Stimulated activated CD4-positive, alpha-beta T cell treated with anti-CD3 and anti-CD28 coated beads, Interleukin-4, amount 100 ng/mL, for 1 hour (primary cell): ENCODE measurements at regions not wholly inside any gene's neighbourhood (a gene's known extent, or its start where the extent isn't known, plus 50 kb on each side); places are given as distances from the start of the nearest gene placed in this dataset.

Experiments
- DNase-seq: peaks from one replicate; pipeline ENCODE4 v3.0.0-alpha.2; 2020

DNA sequence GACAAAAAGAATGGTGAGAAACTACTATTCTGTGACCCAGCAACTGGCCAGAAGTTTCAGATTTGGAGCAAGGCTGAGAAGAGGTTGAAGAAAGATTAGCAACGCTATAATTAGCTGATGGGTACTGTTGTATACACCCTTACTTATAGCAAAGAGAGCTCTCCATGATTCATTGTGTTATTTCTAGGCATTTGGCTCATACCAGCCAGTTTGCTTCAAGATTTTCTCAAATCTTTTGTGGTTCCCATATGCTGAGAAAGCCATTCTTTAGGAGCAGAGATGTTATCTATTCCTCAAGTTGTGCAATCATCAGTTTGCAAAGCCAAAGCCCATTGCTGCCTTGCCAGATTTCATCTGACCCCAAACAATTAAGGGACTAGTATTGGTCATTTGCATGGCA lies 179.4 kb downstream of the ETS1 start:
- no peak for DNase-seq

DNA sequence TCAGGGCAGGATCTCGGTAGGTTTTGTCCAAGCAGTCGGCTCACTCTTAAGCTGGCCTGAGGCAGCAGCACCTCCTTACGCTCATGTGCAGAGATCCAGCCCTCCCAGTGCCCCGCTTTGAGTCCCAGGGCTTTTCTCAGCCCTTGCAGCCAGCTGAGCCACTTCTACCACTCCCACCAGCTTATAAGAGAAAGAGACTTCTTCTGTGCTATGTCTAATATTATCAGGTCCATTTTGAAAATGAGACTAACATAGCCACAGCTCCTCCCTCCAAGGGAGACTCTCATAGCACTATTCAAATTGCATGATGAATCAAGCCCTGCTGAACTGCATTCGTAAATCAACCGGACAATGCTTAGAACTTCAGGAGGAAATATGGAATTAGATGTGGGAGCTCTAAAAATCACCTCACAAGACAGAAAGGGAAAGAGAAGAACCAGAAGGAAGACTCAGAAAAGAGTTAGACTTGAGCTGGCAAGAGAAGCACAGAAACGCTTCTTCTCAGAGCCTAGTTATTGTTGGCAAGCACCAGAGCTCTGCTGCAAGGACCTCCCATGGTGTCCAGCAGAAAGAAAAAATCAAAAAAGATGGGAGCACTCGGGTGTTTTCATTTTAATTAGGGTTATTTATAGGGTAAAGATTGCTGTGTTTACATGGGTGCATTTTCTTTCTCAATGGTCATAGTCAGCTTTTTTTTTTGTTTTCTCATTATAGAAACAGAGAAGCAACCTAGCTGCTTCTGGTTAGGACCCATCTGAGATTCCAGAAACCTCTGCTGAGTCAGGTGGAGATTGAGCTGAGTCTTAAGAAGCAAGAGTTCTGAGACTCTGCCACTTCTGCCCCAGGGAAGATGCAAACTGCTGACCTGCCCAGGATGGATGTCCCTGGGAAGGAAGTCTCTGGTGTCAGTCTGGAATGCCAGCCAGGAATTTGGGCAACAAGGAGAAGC lies 181.4 kb downstream of the ETS1 start:
- DNase-seq: no peak

DNA sequence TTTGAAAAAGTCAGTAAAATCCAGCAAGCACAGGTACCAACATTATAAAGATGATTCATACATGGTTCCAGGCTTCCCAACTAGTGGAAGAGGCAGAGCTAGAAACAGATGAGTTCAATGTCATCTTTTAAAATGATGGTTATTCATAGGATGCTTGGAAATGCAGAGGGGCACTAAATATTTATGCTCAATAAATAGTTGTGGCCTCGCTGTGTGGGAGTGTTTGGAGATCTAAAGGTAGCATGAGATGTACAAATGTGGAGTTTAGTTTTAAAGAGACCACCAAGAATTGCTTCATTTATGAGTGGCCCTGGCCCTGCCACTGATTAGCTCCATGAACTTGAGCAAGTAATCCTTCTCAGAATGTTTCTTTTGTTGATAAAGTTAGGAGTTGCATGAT lies 182.2 kb downstream of the ETS1 start:
- DNase-seq: no peak

DNA sequence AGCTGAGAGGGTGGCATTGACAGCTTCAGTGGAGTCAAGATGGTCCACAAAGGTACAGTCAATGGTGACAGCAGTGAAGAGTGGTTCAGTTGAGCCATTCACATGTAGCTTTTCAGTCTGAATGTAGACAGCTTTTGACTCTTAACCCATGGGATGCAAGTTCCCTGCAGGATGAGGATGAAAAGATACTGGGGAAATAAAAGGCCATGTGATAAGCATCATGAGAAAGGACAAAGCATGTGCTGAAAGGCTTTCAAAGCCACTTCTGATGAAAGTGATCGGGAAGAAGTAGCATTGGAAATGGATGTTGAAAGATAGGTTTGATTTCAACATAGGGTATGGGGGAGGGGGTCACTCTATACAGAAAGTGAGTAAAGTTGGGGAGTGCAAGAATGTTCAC lies 182.9 kb downstream of the ETS1 start:
- DNase-seq: no peak

DNA sequence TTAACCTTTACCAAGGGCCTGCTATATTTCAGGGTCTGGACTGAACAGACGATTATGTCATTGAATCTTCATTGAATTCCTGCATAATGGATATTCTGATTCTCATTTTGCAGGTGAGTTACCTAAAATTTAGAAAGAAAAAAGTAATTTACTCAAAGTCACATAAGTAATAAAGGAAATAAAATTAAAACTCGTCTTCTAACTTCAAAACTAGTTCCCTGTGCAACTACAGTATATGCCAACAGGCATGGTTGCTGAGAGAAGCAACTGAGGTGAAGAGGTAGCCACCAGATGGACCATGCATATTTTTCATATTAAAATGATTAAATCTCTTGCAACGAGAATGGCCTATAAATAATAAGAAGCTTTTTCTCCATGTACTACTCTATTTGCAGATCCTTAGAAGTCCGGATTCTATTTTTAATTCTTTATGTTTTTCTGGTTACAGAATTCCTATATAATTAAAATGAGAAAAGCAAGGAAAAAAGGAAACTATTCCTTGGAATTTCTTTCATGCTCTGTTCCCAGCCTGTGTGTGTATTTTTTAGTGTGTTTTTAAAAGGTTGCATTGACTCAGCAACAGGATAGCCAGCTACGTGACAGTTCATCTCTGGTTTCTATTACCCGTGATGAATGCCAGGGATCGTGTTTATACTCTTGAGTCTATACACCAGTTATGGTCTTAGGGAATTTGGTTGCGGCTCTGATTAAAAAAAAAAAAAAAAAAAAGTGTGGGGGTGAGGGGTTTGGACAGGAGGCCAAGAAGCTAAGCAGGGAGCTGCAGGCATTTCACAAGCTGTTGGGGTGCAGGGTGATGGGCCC lies 186.8 kb downstream of the ETS1 start:
- no peak for DNase-seq

DNA sequence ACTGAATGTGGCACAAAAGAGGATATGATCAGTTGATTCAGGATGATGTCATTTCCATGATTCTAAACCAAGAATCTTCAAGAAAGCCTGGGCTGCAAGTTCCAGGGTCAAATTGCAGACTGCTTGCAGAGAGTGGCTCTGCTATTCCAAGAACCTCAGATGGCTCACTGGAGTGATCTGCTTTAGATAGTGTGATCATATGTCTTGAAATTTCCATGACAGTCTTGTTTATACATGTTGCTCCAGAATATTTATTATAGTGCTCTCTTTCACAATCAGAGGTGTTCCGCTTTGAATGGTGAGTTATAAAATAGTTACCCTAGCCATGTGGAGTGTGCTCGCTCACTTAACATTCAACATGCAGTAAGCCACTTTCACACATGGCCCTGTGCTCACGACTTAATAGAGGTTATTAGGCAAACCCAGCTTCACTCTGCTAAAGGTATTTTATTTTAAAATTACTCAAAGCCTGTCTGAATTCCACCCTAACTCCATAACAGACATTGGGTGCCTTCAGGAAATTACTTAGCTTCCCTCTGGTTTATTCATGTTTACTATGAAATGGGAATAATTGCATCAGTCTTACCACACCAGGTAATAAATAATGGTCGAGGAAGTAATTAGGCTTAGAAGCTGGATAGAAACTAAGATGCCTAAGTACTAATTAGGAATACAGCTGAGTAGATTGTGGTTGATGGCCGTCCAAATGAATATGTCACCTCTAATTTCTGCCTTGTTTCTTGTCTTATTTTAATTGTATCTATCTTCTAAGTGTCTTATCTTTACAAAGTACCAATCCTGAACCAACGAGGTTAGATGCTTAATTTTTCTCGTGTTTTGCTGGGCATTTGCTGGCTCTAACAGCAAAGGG lies 187.9 kb downstream of the ETS1 start:
- no peak for DNase-seq

DNA sequence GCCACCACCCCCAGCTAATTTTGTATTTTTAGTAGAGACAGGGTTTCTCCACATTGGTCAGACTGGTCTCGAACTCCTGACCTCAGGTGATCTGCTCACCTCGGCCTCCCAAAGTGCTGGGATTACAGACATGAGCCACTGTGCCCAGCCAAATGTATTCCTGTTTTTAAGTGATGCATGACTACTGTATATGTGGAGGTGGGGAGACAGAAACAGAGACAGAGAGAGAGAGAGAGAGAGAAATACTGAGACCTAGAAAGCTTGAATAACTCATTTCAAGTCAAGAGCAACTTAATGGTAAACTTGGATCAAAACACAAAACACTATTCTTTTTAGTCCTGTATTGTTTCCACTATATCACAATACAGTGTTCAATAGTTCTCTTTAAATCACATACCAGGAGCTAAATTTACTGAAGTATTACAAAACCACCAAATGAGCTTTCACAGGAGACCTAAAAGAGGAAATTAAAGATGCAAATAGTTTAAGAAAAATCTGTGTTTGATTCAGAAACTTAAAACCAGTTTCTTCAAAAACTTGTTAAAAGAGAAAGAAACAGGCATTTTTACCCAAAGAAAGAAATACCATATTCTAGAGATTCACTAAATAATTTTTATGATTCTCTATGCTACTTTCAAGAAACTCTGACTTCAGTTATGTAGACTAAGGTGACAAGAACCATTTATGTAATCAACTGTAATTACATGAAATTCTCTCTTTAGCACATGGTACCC lies 188.7 kb downstream of the ETS1 start:
- DNase-seq: no peak

DNA sequence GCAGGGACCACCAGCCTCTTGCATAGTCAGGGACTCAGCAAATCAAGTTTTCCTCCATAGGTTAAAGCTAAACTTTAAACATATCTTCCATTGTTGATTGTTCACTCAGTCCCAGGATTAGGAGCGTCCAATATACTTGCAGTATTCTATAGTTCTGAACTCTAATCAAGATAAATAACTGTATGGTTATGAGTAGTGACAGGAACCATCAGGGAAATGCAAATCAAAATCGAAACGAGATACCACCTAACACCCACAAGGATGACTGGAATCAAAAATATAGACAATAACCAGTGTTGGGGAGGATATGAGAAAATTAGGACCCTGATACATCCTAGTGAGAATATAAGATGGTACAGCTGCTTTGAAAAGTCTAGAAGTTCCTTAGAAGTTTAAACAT lies 190.0 kb downstream of the ETS1 start:
- DNase-seq: no peak

DNA sequence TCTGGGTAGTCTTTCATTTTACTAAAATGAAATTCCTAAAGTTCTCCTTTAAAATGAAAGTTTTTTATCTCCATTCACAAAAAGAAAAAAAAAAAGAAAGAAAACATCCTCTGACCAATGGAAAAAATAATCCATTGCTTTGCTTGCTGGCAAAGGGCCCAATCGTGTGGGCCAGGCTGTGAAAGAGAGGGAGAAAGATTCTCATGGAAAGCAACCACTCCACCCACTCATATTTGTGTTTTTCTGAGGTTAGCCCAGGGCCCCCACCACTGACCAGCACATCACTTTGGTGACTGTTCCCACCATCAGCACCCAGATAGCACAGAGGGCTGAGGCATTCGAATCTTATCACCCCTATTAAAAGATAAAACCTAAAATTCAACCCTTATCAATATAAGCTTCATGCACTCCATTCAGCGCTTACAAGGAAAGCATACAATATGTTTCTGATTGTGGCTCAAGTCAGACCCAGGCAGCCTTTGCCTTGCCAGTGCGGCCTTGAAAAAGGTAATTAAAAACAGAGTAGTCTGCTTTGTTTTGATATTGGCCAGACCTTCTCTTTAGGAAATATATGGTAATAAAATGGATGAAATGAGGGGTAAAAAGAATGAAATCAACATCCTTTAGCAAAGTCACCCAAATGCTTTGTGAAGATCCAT lies 192.8 kb downstream of the ETS1 start:
- DNase-seq: no peak

DNA sequence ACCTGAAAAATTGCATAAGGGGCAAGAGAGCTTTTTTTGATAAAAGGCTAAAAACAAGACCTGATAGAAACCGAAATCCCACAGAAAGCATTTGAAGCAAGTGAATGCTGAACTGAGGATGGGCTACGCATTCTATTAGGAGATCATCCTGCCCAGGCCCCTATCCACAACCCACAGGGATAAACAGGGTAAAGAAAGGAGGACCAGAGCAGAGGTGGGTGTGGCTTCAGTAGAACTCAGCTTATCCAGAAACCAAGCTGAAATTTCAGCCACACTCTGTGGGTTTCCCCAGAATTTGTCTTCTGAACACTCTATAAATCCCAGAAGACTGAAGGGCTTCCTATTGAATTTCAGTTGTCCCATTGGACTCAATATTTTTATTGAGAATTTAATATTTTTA lies 195.1 kb downstream of the ETS1 start:
- no peak for DNase-seq

DNA sequence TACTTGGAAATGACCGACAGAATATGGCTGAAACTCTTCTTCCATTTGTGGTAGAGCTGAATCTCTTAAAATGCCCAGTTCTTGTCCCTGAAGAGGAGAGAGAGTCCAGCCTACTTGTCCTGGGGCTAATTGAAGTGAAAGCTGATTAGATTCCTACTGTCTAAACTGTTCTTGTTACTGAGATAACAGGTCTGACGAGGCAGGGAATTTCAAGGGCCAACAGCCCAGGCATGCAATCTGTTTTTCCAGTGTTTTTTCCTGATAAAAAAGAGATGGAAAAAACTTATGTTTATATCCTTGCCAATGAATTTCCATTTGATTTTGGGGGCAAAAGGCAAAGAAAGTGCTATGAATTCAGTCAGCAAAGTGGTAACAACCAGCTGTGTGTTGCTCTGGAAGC lies 195.5 kb downstream of the ETS1 start:
- no peak for DNase-seq

DNA sequence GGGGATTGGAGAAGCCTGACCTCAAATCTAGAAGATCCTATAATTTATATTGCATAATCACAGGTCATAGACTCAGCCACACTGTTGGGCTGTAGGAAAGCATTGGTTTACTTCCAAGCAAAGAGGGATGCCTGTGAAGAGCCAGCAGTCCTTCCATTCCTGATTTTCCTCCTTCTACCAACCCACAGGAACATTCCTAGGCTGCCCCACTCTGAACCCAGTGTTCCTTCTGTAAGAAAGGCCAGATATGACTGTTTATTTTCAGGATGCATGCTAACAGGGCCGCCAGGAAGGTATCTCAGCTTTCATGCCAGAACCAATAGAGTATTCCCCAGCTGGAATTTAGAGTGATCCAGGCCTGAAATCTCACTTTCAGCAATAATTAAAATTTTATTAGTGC lies 197.1 kb downstream of the ETS1 start:
- DNase-seq: no peak

DNA sequence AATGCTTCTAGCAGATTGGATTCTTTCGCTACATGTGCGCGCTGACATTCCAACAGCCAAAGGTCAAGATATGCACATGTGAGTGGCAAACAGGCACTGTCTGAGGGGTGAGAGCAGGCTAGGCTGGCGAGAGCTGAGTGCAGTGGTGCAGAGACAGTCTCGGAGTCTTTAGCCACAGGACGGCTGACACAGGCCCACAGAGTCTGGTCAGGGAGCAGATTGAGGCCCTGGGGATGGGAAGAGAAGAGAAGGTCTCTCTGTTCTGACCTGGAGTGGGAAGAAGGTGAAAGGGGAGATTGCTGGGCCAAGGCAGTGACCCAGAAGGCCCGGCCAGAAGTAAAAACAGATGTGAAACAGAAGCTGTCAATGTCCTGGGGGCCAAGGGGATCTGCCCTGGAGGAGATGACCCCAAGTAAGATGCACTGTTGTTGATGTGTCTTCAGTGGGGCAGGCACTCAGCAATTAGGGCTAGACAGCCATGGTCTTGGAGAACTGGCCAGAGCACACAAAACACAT lies 197.8 kb downstream of the ETS1 start:
- no peak for DNase-seq

DNA sequence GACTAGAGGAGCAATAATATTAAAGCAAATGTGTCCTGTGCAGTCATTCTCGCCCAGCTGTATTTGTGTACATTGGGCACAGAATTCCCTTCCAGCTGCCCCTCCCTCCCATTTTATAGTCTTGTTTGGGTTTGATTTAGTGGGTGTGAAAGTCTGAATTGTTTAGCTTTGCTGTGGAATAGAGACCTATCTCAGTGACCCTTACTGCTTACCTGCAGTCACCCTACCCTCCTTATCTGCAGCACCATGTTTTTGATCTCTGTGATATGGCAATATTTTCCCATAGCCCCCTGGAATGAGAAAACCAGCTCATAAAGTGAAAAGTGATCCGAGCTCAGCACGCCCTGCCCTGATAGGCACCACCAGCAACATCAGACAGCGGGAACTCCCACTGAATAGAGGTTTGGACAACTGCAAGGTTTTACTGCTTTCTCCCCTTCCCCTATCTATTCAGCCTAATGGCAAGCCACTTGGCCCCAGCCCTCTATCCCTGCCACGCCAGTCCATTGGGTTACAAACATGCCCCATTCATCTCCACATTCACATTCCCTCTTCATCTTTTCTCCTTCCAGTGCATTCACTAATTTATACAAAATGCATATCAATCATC lies 199.0 kb downstream of the ETS1 start:
- no peak for DNase-seq

DNA sequence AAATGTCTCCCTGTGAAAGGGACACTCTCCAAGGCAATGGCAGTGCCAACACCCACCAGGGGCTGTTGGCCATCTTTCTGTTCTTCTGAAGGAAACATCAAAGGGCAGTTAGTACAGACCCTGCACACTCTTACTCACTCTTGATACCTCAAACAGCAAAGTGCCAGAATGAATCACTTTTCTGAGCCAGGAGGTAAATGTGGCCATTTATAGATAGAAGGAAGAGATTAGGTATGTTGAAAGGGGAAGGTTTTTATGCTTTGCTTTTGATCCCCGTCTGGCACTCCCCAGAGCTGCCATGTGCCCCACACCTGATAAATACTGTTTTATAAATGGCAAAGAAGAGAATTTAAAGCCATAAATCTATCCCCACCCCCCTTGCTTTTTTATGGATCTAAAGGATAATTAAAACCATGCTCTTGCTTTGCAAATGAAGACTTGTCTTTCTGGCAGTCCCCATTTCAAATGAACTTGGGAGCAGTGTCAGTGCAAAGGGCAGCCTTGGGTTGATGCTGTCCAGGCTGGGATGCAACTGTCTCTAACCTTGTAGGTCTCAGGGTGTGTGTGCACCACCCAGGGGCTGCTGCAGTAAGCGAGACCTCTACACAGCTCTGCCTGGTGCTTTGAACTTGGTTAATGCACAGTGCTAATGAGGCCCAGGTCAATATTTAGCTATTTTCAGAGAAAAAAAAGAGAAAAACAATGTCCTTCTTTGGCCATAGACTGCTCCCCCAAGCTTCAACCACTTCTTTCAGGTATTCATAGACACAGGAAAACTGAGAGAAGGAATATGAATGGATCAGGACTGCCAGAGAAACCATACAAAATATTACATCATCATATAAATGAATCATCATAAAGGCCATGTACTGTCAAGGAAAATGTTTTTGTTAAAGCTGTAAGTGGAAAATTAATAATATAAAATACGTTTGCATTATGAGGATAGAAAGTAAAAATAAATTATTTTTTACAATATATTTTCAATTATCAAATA lies 207.5 kb downstream of the ETS1 start:
- peak; percentile 12 for DNase-seq

DNA sequence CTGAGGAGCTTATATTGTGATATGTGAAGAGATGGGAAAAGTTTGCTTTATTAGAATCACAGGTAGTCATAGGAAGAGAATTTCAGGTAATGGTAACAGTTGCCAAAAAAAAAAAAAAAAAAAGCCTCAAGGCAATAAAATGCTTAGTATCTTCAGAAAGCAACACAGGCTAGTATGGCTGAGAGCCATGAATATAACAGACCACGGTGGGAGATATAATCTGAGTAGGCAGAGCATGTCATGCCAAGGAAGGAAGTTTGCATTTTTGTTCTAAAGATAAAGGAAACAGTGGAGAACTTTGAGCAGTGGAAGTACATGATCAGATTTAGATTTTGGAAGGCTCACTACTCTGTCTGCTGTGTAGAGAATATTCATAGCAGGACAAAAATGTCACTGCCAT lies 211.4 kb downstream of the ETS1 start:
- DNase-seq: no peak

DNA sequence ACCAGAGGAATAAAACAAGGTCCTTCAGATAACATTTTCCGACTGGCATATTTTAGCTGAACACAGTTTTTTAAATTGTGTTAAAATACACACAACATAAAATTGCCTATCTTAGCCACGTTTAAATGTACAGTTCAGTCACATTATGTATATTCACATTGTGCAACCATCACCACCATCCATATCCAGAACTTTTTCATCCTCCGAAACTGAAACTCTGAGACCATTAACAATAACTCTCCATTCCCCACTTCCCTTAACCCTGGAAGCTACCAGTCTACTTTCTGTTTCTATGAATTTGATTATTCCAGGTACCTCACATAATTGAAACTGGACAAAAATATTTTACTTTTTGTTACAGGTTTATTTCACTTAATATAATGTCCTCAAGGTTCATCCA lies 213.3 kb downstream of the ETS1 start:
- DNase-seq: no peak

DNA sequence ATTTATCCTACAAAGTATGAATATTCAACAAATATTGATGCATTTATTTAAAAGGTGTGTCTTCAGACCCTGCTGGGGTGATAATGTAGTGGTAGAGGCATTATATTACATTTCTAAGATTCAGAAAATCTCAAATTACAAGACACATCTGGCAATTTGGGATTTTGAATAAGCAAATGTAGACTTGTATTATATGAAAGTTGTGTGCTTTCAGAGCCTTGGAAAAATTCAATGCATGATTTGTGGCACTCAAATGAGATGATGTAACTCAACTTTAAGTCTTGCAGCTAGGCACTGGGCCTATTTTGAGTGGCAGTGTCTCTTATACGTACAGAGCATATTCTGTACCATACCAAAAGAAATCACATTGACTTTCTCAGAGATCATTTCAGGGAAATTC lies 214.4 kb downstream of the ETS1 start:
- DNase-seq: no peak

DNA sequence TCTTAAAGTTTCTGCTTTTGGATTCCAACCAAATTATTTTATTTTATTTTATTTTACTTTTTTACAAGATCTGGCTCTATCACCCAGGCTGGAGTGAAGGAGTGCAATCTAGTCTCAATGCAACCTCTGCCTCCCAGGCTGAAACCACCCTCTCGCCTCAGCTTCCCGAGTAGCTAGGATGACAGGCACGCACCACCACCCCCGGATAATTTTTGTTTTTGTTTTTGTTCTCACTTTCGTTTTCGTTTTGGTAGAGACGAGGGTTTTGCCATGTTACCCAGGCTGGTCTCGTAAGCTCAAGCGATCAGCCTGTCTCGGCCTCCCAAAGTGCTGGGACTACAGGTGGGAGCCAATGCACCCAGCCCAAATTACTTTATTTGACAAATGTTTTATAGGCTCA lies 219.8 kb downstream of the ETS1 start:
- peak; percentile 23 for DNase-seq

DNA sequence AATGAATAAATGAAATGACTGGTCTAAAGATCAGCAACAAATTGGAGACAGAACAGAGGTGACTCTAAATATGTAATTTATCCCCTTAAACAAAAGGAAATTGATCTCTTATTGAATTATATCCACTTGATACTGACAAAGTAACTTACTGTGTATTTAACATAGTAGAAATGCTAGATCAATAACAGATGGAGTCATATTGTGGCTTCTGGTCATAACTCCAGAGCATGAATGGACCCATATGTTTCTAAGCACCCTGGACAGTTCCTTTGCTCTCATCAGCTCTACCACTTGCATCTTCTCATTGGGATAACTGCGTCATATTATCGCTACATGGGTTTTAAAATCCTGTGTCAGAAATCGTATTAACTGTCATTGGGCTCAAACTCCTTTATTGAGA lies 222.3 kb downstream of the ETS1 start:
- DNase-seq: no peak
